MV-4-11 (cell line): ENCODE measurements at regions not wholly inside any gene's neighbourhood (a gene's known extent, or its start where the extent isn't known, plus 50 kb on each side); places are given as distances from the start of the nearest gene placed in this dataset.
"Not testable (repeated sequence)": the region's sequence is repeated elsewhere in the genome, so short reads cannot be mapped to it uniquely, and the experiment has no call there.

Source experiments
- DNase-seq: peaks from one replicate; lab custom pipeline; 2025; lab: John Stamatoyannopoulos, UW

GRCh38 chr9:12993466-12993865 lies 218.6 kb downstream of the LURAP1L start:
- DNase-seq: no peak

- no peak for DNase-seq
These were observed 222.2 kb downstream of the LURAP1L start for GRCh38 chr9:12997009-12997408.

GRCh38 chr9:13001989-13002580 lies 227.3 kb downstream of the LURAP1L start:
- DNase-seq: no peak

GRCh38 chr9:13002740-13003139 lies 227.9 kb downstream of the LURAP1L start:
- no peak for DNase-seq

- DNase-seq: no peak
These were observed 235.1 kb downstream of the LURAP1L start for GRCh38 chr9:13009871-13010270.

GRCh38 chr9:13013991-13014883 lies 239.4 kb downstream of the LURAP1L start:
- DNase-seq: no peak

- DNase-seq: no peak
These were observed 242.4 kb downstream of the LURAP1L start for GRCh38 chr9:13017260-13017659.

GRCh38 chr9:13020146-13021040 lies 245.6 kb downstream of the LURAP1L start:
- DNase-seq: no peak

- no peak for DNase-seq
These were observed 247.9 kb downstream of the LURAP1L start for GRCh38 chr9:13022756-13023155.

GRCh38 chr9:13023498-13023897 lies 248.7 kb downstream of the LURAP1L start:
- no peak for DNase-seq

GRCh38 chr9:13026956-13027355 lies 252.1 kb downstream of the LURAP1L start:
- DNase-seq: no peak

- DNase-seq: no peak
These were observed 251.6 kb downstream of the MPDZ start for GRCh38 chr9:13027879-13028278.

- DNase-seq: no peak
These were observed 246.9 kb downstream of the MPDZ start for GRCh38 chr9:13032585-13032984.

- DNase-seq: peak; percentile 25
These were observed 245.4 kb downstream of the MPDZ start for GRCh38 chr9:13033959-13034693.

GRCh38 chr9:13034694-13035002 lies 244.8 kb downstream of the MPDZ start:
- DNase-seq: no peak

GRCh38 chr9:13035822-13036221 lies 243.7 kb downstream of the MPDZ start:
- DNase-seq: no peak

- not testable (repeated sequence) for DNase-seq
These were observed 241.7 kb downstream of the MPDZ start for GRCh38 chr9:13037808-13038207.

GRCh38 chr9:13047827-13048587 lies 231.5 kb downstream of the MPDZ start:
- DNase-seq: no peak

GRCh38 chr9:13049223-13049622 lies 230.3 kb downstream of the MPDZ start:
- DNase-seq: no peak

GRCh38 chr9:13053504-13053903 lies 226.0 kb downstream of the MPDZ start:
- no peak for DNase-seq

GRCh38 chr9:13054389-13054788 lies 225.1 kb downstream of the MPDZ start:
- no peak for DNase-seq
